ENCODE measurements at regions not wholly inside any gene's neighbourhood (a gene's known extent, or its start where the extent isn't known, plus 50 kb on each side); places are given as distances from the start of the nearest gene placed in this dataset.

- DNase-seq (ENCODE audit: low spot score) = no peak
These were observed 66.1 kb upstream of the DTNA start for GRCh38 chr18:34643989-34644388.

DNA sequence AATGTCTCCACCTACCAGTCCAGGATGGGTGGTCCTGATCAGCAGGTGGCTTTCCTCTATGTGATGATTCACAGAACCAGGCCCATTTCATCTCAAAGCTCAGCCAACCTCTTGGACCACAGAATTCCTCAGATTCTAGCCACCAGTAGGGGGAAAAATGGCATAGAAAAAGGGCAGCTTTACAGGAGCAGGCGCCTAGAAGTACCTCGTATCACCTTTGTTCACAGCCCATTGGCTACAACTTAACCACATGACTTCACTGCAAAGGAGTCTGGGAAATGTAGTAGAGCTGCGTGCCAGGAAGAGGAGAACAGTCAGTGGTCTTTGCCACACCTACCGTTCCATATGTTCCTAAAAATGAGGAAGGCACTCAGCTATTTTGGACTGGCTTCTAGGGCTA, 62.8 kb upstream of the DTNA start:
- DNase-seq (ENCODE audit: low spot score) = no peak

DNA sequence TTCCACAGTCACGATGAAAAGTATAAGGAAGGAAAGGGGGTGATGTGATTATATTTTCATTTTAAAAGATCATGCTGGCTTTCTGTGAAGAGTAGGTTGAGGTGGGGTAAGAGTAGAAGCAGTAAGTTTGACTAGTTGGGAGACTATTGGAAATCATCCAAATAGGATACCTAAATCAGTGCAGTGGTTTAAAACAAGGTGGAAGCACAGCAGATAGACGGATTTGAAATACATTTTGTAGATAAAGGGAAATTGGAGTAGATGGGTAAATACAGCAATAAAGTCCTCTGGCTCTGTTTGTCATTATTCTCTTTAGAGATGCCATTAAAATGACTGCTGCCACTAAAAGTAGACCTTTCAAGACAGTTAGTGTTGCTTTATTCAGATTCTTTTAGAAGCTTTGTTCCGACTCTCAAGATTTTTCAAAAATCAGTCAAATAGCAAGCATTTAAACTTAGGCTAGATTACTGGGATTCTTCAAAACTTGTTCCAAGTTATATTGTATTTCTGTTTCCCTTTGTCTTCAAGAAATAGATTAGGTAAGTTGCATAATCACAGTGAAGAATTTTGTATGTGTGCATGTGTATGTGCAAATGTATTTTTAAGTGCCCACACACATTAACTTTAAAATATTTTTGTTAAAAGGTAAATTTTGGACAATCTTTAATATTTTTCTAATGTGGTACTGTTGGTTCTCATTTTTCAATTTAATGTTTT, 61.7 kb upstream of the DTNA start:
- DNase-seq (ENCODE audit: low spot score) = no peak

DNA sequence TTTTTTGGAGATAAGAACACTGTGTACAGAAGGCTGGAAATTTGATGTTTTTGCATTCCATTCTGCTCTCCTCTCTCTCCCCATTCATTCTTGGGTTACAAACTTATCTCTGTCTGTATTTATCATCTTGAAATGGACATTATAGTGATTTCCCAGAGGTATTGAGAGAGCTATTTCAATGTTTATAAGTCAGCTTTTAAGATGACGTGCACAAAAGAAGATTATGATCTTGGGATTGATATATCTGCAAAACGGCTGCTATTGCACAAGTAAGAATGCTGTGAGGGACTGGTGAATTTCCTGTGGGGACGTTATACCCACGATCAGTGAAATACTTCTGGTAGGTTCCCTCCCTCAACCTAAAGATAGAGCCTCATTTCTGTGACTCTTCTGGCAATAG, 61.0 kb upstream of the DTNA start:
- DNase-seq (ENCODE audit: low spot score) = no peak

DNA sequence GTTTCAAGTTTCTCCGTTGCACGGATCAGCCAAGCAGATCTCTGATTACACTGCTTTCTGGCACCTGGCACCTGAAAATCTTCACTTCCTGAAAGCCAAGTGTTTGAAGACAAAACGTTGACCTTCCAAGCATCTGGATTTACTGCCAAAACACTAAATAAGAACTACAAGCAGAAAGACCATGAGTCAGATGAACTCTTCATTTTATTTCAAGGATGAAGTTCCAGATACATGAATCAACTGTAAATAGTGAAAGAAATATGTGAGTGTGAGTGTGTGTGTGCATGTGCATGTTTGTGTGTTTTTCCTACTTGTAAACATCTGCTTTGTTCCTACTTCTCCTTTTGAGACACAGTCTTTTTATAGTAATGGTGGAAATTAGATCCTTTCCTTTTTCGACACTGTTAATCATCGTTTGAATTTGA, 60.0 kb upstream of the DTNA start:
- peak; percentile 52 for DNase-seq (ENCODE audit: low spot score)

GRCh38 chr18:34651586-34652369, 58.3 kb upstream of the DTNA start:
- peak; percentile 22 for DNase-seq (ENCODE audit: low spot score)

GRCh38 chr18:34655131-34655530, 55.0 kb upstream of the DTNA start:
- DNase-seq (ENCODE audit: low spot score) = no peak

- DNase-seq (ENCODE audit: low spot score) = no peak
These were observed 52.1 kb upstream of the DTNA start for GRCh38 chr18:34657860-34658500.

DNA sequence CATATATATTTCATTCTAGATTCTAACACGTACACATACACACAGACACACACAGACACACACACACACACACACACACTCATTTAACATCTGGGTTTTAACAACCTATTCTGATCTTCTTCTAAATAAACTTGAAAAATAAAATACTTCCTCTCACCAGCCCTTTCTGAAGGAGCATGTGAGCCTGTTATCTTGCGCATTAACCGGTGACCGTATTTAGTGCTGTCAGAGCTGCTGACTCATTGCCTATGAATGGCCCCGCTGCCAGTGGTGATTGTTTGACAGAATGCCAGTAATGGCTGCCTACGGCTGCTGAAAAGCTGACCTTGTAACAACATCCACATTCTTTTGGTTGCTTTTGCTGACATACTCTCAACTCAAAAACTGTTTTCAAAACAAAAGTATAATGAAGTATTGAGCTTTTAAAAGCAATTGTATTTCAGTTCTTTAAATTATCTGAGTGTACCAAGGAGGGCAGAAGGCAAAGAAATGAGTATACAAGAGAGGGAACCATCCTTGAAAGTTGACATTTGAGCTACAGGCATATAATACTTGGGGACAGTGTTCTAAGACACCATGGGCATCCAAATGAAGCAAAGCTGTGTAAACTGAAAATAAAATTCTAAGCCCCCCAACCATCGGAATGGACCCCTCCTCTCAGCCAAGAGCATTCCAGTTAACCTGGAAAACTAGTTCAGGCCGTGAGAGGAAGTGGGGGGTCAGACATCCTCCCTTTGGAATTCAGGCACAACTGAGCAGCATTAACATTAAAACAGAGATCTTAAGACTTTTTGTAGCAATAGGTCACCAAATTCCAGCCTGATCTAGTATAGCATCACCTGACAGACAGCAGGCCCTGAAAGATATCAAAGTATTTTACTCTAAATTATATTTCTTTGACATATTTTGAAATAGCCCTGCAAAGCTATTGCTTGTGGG, 50.2 kb upstream of the DTNA start:
- peak; percentile 95 for DNase-seq (ENCODE audit: low spot score)
